Endodermal cell (in vitro differentiated cells): ENCODE measurements at regions not wholly inside any gene's neighbourhood (a gene's known extent, or its start where the extent isn't known, plus 50 kb on each side); places are given as distances from the start of the nearest gene placed in this dataset.
A peak's percentile ranks its signal among the peaks of the same experiment; 100 is the strongest.

Source experiments
- DNase-seq: peaks from one replicate; pipeline ENCODE4 v3.0.0-alpha.2; 2017
- H3K27ac ChIP-seq: 2 replicates; pipeline ENCODE4 v1.5.1; 2013; ENCODE audit warnings: mild to moderate bottlenecking, low read depth, low read length, moderate library complexity
- H3K27me3 ChIP-seq: 2 replicates; pipeline ENCODE4 v1.6.1; 2013; ENCODE audit warnings: mild to moderate bottlenecking, low read length, moderate library complexity; ENCODE audit not compliant: insufficient read depth, control insufficient read depth, poor library complexity, severe bottlenecking
- H3K36me3 ChIP-seq: 2 replicates; pipeline ENCODE4 v1.7.0; 2013; ENCODE audit warnings: mild to moderate bottlenecking, low read length, moderate library complexity; ENCODE audit not compliant: control insufficient read depth, insufficient read depth
- H3K4me1 ChIP-seq: one replicate; pipeline ENCODE4 v1.7.0; 2013; ENCODE audit warnings: low read length; ENCODE audit not compliant: control insufficient read depth, insufficient read depth
- H3K4me3 ChIP-seq: 2 replicates; pipeline ENCODE4 v1.5.1; 2013; ENCODE audit warnings: mild to moderate bottlenecking, low read length, moderate library complexity
- H3K9ac ChIP-seq: 2 replicates; pipeline ENCODE4 v1.6.1; 2013; ENCODE audit warnings: mild to moderate bottlenecking, low read length, moderate library complexity; ENCODE audit not compliant: poor library complexity, severe bottlenecking; ENCODE audit errors: extremely low read depth
- H3K9me3 ChIP-seq: 2 replicates; pipeline ENCODE4 v1.6.1; 2013; ENCODE audit warnings: mild to moderate bottlenecking, low read length, moderate library complexity; ENCODE audit not compliant: control insufficient read depth
- H3K27ac Mint-ChIP-seq: 2 replicates; pipeline ENCODE4 v1.8.0; 2020; ENCODE audit warnings: mixed read lengths
- H3K27me3 Mint-ChIP-seq: 2 replicates; pipeline ENCODE4 v1.8.0; 2021; ENCODE audit warnings: mild to moderate bottlenecking, mixed read lengths; ENCODE audit not compliant: insufficient read depth
- H3K36me3 Mint-ChIP-seq: 2 replicates; pipeline ENCODE4 v1.8.0; 2020; ENCODE audit warnings: low read depth, mixed read lengths
- H3K4me1 Mint-ChIP-seq: 2 replicates; pipeline ENCODE4 v1.8.0; 2020; ENCODE audit warnings: mixed read lengths
- H3K4me3 Mint-ChIP-seq: 2 replicates; pipeline ENCODE4 v1.8.0; 2020; ENCODE audit warnings: mild to moderate bottlenecking, moderate library complexity, mixed read lengths
- H3K9me3 Mint-ChIP-seq: 2 replicates; pipeline ENCODE4 v1.8.0; 2020; ENCODE audit warnings: mild to moderate bottlenecking, mixed read lengths
- WGBS, 2 experiments: methylation state at CpG; one replicate each; pipeline versions ENCODE4 v1.1.5 to v1.1.7; 2013; ENCODE audit warnings: missing lambda C conversion rate in 2 of 2, mixed read lengths in 1 of 2; ENCODE audit not compliant: insufficient coverage in 1 of 2, insufficient read length in 1 of 2; 5-methylcytosine and 5-hydroxymethylcytosine counted together
- TF ChIP-seq, protein P1 (sequence below): fragments of 200-600 bp; sonication (generic); conservative IDR thresholded peaks from 2 replicates; pipeline ENCODE4 v1.5.0; 2021; ENCODE audit warnings: antibody characterized with exemption, mild to moderate bottlenecking

DNA sequence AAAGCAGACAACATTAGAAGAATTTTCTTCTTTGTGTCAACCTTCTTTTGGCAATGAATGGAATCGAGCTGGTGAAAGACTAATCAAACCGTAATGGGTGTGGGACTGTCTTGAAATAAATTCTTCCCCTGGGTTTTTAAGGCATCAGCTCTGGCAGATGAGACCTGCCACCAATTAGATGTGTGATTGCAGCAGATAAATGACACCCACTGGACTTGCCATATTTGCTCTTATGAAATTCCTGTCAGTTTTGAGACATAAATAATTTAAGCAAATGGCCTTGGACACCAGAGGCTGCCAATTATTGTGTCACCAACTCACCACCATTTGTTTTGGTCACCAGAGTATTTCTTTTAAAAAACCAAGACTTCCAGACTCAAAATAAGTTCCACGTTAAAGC, 135.9 kb upstream of the RGMB start:
- H3K9me3 Mint-ChIP-seq: no peaks in the 10 kb centered on the region
- H3K27me3 Mint-ChIP-seq: no peaks in the 10 kb centered on the region
- 93 to 100% methylated on average over 1 to 3 of the region's 3 CpGs for WGBS, 2 experiments
- H3K4me3 Mint-ChIP-seq: no peak overlapping the region
- Histone ChIP-seq H3K4me3 (no peak overlapping the region), H3K9me3 (no peaks in the 10 kb centered on the region), H3K4me1 (peaks cover 14% of the 10 kb centered on the region), H3K36me3 (peaks cover 12% of the 10 kb centered on the region), H3K27me3 (no peaks in the 10 kb centered on the region), H3K27ac (peak overlapping the region; percentile 74), H3K9ac (no peak overlapping the region)
- no peak for DNase-seq
- H3K4me1 Mint-ChIP-seq: peaks cover 55% of the 10 kb centered on the region
- H3K36me3 Mint-ChIP-seq: no peaks in the 10 kb centered on the region
- TF ChIP-seq, protein P1, sequence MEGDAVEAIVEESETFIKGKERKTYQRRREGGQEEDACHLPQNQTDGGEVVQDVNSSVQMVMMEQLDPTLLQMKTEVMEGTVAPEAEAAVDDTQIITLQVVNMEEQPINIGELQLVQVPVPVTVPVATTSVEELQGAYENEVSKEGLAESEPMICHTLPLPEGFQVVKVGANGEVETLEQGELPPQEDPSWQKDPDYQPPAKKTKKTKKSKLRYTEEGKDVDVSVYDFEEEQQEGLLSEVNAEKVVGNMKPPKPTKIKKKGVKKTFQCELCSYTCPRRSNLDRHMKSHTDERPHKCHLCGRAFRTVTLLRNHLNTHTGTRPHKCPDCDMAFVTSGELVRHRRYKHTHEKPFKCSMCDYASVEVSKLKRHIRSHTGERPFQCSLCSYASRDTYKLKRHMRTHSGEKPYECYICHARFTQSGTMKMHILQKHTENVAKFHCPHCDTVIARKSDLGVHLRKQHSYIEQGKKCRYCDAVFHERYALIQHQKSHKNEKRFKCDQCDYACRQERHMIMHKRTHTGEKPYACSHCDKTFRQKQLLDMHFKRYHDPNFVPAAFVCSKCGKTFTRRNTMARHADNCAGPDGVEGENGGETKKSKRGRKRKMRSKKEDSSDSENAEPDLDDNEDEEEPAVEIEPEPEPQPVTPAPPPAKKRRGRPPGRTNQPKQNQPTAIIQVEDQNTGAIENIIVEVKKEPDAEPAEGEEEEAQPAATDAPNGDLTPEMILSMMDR: no peak
- H3K27ac Mint-ChIP-seq: no peak overlapping the region

DNA sequence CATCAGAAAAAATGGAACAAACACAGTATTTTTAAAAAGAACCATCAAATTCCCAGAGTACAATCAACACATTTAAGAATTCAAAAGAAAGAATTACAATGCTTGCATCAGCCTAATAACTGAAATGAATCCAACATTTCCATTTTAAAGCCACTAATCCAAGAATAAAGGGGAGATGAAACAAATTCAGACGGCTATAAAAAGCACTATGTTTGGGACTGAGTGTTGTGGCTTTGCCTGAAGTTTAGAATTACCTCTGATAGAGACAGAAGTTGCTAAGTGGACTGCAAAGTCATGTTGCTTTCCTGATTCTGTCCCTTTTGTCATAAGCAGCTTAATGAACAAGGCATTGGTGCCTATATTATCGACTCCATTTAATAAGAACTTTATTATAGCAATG, 135.4 kb upstream of the RGMB start:
- no peak overlapping the region for H3K4me3 Mint-ChIP-seq
- H3K27ac Mint-ChIP-seq: no peak overlapping the region
- H3K36me3 Mint-ChIP-seq: no peaks in the 10 kb centered on the region
- no peaks in the 10 kb centered on the region for H3K9me3 Mint-ChIP-seq
- Histone ChIP-seq H3K9me3 (no peaks in the 10 kb centered on the region), H3K36me3 (peaks cover 6% of the 10 kb centered on the region), H3K27me3 (no peaks in the 10 kb centered on the region), H3K9ac (no peak overlapping the region), H3K4me1 (peaks cover 14% of the 10 kb centered on the region), H3K4me3 (no peak overlapping the region), H3K27ac (no peak overlapping the region)
- H3K27me3 Mint-ChIP-seq: no peaks in the 10 kb centered on the region
- H3K4me1 Mint-ChIP-seq: peaks cover 58% of the 10 kb centered on the region
- TF ChIP-seq, protein P1: no peak
- no peak for DNase-seq
- WGBS, 2 experiments: 83% methylated on average over 2 of the region's 2 CpGs; no CpG with 5 or more reads in 1 of the 2 experiments

DNA sequence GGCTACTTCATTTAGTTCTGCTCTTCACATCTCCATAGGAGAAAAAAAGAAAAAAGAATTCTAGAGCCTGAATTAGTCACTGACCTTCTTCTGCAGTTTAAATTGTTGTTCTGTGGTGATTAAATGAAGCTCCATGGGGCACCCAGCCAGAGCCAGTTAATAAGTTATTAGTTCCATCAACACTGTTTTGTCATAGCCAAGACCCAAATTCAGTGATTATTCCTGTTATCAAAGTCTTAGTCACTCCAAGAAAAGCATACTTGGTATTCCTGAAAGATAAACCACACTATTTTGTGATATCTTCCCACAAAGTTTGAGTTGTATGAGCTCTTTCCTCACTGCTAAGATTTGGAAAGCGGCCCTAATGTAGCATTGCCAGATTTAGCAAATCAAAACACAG, 134.8 kb upstream of the RGMB start:
- H3K27ac ChIP-seq: no peak overlapping the region
- no peak for DNase-seq
- peak overlapping the region; percentile 21 for H3K4me3 ChIP-seq
- no peaks in the 10 kb centered on the region for H3K27me3 ChIP-seq
- Mint-ChIP-seq H3K27ac (peak overlapping the region; percentile 13), H3K4me1 (peaks cover 58% of the 10 kb centered on the region), H3K9me3 (no peaks in the 10 kb centered on the region), H3K4me3 (no peak overlapping the region), H3K27me3 (no peaks in the 10 kb centered on the region), H3K36me3 (no peaks in the 10 kb centered on the region)
- peaks cover 14% of the 10 kb centered on the region for H3K4me1 ChIP-seq
- no peak overlapping the region for H3K9ac ChIP-seq
- TF ChIP-seq, protein P1: no peak
- no peaks in the 10 kb centered on the region for H3K9me3 ChIP-seq
- 89% methylated on average over 1 of the region's 1 CpG; no CpG with 5 or more reads in 1 of the 2 experiments for whole genome bisulfite sequencing, 2 experiments
- H3K36me3 ChIP-seq: peaks cover 6% of the 10 kb centered on the region
